ENCODE measurements at regions not wholly inside any gene's neighbourhood (a gene's known extent, or its start where the extent isn't known, plus 50 kb on each side); places are given as distances from the start of the nearest gene placed in this dataset.

DNA sequence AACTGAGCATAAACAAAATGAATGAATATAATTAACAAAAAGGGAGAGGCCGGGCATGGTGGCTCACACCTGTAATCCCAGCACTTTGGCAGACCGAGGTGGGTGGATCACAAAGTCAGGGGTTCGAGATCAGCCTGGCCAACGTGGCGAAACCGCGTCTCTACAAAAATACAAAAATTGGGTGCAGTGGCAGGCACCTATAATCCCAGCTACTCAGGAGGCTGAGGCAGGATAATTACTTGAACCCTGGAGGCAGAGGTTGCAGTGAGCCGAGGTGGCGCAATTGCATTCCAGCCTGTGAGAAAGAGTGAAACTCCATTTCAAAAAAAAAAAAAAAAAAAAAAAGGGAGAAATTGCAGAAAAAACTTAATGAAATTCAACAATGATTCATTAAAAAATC, 839.3 kb upstream of the CTNND2 start:
- TF ChIP-seq, protein P1, sequence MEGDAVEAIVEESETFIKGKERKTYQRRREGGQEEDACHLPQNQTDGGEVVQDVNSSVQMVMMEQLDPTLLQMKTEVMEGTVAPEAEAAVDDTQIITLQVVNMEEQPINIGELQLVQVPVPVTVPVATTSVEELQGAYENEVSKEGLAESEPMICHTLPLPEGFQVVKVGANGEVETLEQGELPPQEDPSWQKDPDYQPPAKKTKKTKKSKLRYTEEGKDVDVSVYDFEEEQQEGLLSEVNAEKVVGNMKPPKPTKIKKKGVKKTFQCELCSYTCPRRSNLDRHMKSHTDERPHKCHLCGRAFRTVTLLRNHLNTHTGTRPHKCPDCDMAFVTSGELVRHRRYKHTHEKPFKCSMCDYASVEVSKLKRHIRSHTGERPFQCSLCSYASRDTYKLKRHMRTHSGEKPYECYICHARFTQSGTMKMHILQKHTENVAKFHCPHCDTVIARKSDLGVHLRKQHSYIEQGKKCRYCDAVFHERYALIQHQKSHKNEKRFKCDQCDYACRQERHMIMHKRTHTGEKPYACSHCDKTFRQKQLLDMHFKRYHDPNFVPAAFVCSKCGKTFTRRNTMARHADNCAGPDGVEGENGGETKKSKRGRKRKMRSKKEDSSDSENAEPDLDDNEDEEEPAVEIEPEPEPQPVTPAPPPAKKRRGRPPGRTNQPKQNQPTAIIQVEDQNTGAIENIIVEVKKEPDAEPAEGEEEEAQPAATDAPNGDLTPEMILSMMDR (IDR thresholded peaks at IDR 0.05; ENCODE audit: borderline replicate concordance, extremely low read depth, low read length, poor library complexity, severe bottlenecking), result no peak
- TF ChIP-seq EZH2 (IDR thresholded peaks at IDR 0.05; ENCODE audit: borderline replicate concordance, low read depth, low read length, severe bottlenecking), result no peak
